GM19395 (cell line): ENCODE measurements at regions not wholly inside any gene's neighbourhood (a gene's known extent, or its start where the extent isn't known, plus 50 kb on each side); places are given as distances from the start of the nearest gene placed in this dataset.
"Not testable (repeated sequence)": the region's sequence is repeated elsewhere in the genome, so short reads cannot be mapped to it uniquely, and the experiment has no call there.

Experiments used
- ATAC-seq: cut with Tn5 transposase; IDR thresholded peaks from one replicate; pipeline ENCODE4 v1.9.1; 2021; ENCODE audit warnings: mild to moderate bottlenecking, moderate library complexity; ENCODE audit not compliant: unreplicated experiment

DNA sequence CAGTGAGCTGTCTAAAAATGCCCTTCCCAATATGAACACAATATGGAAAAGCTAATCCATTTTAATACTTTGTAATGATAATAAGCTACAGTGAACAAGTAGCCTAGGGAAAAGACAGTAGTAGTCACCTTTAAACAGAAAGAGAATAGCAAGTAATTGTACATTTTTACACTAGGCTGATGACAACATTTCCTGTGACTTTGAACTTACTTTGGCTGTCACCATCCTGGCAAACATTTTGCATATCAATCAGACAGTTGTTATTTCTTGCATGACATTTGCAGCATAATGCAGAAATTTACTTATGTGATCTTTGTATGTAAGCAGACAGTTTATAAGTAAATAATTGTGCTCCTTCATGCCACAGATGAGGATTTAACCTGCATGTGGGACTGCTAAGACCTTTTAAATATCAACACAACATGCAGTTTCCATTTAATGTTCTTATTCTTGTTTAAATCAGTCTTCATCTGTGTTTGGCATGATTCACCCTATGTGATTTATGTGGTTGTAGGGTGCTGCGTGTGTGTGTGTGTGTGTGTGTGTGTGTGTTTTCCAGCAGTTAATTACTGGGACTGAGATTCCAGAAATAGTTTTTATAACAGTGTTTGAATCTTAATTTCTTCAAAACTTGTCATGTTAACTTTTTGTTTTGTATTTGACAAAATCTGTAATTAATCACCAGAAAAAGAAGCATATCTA, 997.1 kb upstream of the ARRDC3 start:
- no peak for ATAC-seq

DNA sequence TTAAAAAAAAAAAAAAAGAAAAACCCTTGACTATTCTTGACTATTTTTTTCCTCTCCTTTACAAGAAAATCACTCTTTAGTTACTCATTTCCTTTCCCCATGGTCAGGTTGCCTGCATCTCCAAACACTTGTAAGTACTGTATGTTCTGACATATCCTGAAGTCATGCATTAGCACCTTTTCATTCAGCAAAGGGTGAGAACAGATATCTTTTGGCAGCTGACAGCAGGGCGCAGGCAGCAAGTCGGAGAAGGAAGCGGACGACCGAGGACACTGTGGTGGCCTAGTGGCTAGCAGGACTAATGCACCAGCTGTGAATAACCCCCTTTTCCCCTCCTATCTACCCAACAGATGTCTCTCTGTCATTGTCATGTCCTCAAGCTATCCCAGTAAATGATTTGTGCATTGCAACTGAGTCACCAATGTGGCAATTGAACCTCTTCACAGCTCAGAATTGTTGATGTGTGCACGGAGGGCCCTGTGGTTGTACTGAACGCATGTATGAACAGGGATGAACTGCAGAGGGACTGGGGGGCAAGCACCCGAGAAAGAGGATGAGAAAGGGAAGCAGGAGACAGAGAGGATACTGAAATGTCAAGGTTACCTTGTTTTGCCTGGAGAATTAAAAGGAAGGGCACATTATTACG, 996.0 kb upstream of the ARRDC3 start:
- ATAC-seq: no peak

DNA sequence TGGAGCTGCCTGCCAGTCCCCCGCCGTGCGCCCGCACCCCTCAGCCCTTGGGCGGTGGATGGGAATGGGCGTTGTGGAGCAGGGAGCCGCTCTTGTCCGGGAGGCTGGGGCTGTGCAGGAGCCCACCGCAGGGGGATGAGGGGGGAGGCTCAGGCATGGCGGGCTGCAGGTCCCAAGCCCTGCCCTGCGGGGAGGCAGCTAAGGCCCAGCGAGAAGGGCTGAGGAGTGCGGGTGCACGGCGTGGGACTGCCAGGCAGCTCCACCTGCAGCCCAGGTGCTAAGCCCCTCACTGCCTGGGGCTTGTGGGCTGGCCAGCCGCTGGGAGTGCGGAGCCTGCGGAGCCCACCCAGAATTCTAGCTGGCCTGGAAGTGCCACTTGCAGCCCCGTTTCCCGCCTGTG, 991.7 kb upstream of the ARRDC3 start:
- no peak for ATAC-seq

DNA sequence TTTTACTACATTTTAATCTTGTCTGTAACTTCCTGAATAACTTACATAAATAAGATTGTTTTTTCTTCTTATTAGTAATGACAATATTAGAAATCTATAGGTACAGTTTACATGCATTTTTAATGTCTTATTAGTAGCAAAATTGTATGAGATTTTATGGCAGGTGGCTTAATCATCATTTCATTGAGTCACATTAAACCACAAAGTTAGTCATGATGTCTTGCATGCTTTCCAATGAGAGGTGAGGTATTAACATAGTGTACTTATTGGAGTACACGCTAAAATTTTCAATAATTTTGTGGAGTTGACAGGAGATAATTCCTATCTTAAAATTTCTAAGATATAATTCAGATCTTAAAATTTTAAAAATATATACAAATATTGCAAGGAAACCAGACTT, 989.6 kb upstream of the ARRDC3 start:
- no peak for ATAC-seq

DNA sequence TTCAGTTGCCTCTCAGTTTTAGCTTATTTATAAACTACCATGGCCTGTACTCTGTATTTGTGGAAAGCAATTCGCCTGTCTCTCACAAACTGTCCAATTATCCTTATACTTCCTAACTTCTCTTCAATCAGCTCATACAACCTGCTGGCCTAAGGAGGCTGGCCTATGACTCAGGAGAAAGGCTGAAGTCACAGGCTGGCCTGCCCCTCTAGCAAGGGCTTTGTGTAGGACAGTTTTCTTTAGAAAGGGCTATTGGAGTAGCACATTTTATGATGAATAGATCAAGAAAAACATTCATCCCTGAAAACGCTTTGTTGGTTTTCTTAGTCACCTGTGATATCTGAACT, 988.7 kb upstream of the ARRDC3 start:
- ATAC-seq: no peak

DNA sequence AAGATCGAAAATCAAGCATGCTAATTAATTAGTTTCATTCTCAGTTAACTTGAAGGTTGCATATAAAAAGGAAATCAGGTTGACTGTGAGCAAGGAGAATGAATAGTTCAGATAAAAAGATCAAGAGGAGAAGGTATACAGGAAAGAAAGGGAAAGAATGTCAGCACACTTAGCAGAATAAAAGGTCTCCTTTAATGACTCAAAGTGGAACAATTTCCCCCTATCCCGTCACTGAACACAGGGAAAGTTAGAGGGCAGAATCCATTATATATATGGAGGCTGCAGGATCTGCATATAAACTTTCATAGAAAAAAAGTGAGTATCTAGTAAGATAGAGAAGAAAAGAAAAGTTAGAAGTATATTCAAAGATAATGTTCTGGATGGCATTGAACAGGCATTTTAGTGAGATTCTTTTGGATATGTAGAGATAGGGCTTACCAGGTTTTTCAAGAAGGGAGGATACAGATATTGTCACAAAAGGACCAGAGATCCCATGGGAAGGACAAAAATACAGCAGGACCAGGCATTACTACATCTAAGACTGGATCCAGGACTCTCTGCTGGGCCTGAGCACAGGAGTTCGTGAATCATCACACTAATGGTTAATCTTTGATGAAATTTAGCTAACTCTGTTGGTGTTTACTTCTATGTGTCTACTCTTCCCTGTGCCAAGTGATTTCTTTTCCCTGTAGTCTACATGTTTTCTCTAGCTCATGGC, 988.2 kb upstream of the ARRDC3 start:
- no peak for ATAC-seq

DNA sequence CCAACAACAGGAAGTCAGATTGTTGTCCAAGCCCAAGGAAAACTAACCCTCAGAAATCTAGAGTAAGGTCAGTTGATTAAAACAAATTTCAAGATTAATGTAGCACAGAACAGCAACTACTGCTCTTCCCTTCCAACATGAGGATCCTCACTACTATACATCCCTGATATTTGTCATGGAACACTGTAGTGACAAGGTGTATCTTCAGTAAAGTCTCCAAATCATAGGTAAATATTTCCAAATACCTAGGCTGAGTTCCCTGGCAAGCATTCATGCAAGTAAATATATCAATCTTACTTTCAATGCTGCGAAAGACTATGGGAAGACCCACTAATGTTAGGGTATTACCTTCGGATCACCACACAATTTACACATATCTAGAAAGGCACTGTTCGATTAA, 986.9 kb upstream of the ARRDC3 start:
- ATAC-seq: no peak

DNA sequence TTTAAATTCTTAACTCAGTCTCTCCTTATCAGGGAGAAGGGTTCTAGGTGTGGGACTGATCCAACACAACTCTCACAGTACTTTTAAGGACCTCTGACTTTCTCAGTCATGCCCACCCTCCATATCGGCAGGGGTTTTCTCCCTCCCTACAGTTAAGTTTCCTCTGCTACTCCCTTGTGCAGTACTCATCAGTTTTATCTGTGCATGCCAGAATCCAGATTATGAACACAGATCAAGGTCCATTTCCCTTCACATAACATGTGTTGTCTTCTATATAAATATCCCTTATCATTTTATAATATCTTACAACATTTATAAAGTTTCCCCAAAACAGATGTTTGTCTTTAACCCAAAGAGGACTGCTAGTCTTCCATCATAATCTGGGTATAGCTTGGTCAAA, 986.5 kb upstream of the ARRDC3 start:
- no peak for ATAC-seq

DNA sequence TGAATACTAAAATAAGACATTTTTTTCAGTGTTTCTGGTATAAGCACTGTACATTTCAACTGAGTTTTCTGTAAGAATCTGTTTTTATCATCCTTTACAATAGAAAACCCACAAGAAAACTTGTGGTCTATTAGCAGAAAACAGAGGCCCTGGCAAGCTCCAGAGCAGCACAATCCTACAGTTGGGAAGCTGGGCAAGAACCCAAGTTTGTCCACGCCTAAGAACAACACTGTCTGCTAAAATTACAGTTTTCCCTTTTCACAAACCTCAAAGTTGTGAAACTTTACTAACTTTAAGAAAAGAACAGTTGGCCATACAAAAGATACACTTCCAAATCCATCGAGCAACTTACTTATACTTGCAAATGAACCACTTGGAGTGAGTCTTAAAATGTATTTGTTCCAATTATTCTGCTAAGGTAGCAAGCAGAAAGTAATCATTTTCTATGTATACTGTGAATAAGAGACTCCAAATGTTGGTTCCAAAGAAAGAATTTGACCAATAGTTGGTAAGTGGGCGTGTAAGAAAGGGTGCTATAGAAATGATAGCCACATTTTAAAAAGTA, 982.0 kb upstream of the ARRDC3 start:
- ATAC-seq: no peak

DNA sequence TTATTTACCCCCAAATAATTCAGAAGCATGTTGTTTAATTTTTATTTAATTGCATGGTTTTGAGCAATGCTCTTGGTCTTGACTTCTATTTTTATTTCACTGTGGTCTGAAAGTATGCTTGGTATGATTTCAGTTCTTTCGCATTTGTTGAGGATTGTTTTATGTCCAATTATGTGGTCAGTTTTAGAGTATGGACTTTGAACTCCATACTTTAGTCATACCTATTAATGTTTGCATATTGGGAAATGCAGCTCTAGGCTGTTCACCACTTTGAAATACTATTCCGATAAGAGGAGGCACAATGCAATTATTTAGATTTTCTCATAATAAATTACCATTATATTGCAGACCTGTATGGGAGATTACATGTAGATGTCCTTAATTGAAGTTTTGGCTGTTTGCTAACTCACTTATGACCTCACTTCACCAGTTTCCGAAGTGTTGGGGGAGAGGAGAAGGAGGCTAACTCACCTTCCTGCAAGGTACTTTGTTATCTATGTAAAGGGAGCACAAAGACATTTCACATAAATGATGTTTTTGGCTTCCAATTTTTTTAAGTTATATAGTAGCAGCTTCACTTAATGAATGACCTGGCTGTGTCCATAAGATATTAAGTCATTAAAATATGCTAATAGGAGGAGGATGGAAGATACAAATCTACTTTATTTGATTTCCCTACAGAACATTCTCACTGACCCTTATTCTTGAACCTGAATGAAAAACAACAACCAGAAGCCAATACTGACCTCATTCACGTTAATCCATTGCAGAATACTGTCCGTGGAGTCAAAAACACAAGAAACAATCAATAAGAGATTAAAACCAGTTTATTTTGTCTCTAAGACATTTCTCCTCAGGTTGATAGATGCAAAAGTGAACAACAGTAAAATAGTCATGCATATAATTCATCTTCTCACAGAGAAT, 970.3 kb upstream of the ARRDC3 start:
- no peak for ATAC-seq

DNA sequence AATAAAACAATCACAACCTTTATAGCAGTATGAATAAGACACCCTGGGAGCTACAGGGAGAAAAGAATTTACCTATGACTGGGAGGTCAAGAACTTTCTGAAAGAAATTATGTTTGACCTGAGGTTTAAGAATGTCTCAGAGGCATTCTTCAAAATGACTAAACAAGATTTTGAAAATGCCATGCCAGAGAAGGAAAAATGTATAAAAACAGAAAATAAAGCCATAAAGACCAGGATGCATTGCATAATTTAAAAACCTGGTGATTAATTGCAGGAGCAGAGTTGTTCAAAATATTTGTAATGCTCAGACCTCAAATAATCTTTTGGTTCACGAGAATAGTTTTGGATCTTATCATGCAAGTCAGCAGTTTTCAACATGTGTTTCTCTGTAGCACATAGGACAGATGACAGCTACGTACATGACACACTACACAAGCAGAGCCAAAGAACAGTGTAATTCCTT, 954.7 kb upstream of the ARRDC3 start:
- no peak for ATAC-seq

DNA sequence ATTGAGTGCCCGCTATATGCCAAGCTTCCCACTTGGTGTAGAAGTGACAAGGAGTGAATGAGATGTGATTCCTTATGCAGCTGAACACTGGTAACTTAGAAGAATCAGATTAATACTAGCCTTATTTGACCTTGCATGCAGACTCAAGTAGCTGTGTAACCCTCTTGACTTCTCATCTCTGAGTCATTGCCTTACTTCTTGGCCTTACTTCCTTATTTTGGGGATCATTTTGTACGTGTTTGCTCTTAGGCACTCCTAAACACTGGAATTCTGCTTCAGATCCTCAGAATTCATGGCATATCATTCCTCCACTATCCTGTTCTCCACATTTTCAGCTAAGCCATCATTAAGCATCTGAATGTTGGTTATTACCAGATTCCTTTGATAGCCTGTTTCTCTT, 948.9 kb upstream of the ARRDC3 start:
- no peak for ATAC-seq

DNA sequence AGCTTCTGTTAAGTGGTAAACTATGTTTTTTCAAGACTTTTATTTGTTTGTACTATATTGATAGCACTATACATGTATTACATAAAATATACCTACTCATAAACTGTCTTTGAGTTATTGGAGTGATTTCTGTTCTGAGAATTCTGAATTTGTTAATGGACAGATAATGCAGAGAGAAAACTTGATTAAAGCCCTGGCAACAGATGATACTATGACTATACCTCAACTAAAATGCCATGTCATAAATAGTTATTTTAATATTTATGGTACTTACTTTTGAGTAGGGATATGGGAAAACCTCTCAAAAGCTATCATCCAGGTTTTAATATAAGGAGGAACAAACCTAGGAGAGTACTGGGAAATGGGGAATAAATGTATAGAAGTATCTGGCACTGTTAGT, 947.2 kb upstream of the ARRDC3 start:
- no peak for ATAC-seq

DNA sequence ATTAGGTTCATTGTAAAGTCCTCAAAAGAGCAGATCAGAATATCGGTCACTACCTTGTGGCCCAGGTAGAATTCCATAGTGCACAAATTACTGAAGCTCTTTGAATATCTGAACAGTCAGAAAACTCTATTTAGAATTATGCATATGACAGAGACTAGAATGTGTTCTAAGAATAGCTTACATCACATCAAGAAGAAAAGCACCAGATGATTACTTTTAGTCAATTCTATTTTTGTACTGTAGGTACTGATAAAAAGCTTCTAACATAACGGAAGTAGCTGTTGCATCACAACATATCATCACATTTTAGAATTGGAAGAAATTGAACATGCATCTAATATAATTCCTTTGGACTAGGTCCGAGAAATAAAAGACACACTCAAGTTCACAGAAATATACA, 946.6 kb upstream of the ARRDC3 start:
- no peak for ATAC-seq

DNA sequence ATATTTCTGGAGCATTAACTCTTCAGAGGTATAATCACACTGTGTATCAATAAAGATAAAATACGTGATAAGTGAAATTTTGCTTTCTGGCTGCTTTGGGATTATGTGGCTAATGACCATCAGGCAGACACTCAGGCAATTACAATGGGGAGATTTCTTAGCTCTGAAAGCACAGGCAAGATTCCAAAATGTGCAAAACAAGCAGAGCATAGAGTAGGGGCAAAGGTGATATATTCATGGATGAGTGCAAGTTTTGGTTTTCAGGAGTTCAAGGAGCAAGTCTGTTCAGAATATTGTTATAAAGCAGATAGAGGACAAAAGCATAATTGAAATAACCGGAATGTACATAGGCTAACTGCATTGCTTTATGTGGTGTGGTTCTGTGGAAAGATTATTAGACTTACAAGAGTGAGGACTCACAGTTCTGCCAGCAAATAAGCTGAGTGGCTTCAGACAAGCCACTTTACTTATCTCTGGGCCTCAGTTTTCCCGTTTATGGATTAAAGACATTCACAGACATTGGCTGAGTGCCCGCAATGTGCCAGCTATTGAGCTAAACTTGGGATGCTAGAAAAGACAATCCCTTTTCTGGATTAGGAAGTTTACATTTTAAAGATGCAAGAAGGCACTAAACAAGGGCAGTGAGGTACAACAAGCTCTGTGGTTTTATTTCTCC, 945.6 kb upstream of the ARRDC3 start:
- ATAC-seq: no peak

DNA sequence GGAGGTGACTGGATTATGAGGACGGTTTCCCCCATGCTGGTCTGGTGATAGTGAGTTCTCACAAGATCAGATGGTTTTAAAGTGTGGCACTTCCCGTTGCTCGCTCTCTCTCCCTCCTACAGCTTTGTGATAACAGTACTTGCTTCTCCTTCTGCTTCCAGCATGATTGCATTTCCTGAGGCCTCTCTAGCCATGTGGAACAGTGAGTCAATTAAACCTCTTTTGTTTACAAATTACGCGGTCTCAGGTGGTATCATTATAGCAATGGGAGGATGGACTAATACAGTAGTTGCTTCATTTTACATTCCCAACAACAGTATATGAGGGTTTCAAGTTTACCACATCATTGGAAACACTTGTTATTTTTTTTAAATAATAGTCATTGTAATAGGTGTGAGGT, 937.3 kb upstream of the ARRDC3 start:
- no peak for ATAC-seq

DNA sequence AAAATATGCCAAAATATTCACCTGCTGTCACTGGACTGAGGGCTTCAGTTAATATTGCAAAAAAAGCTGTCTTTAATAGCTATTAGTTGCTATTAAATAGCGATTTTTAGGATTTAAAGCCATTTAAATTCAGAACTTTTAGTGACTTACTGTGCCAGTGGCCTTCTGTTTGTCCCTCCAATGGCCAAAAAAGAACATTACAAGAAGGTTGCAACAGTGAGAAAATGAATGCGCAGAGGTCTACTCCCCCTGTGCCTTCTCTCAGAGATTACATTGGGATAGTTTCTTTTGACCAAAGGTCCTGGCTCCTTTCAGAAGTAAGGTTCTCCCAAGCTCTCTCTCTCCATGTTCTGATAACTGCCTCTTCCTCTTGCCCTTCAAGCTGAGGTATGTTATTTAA, 930.3 kb upstream of the ARRDC3 start:
- ATAC-seq: no peak

DNA sequence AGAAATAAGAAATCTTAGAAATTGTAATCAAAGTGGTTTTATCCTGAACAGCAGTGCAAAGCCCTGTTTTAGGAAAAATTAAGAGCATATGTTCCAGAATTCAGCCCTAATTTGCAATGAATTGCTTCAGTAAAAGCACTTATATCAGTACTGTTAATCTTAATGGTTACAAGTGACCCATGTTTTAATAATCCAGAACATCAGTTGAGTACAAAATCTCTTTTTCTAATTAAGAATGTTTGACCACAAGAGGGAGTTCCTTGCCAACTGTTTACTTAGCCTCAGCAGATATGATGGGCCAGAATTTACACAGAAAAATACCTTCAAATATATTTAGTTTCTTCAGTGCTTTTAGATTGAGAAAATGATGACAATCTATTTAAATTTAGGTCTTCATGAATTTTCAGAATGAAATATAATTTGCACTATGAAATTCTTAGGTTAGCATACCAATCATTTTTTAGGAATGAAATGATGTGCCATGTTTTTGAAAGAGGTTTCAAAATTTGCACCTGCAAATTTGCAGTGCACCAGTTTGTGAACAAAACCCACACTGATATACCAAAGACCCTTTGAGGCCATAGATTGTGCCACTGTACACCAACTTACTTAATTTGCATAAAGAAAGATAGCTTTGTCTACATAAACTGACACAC, 926.3 kb upstream of the ARRDC3 start:
- no peak for ATAC-seq

DNA sequence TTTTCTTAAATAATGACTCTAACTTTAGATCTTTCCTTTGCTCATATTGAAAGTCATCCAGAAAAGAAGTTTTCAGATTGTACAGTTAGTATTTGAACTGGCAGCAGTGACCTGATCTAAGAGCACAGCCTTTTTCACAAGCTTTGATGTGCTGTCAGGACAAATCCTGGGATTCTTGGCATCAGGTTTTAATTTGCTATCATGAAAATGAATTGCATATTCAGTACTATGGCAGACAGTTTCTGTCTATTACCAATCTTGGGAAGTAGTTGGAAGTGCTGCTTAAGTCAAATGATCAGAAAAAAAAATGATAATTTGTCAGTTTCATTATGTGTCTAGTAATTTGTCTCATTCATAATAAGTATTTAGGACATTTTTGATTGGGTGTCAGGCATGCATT, 925.6 kb upstream of the ARRDC3 start:
- no peak for ATAC-seq

DNA sequence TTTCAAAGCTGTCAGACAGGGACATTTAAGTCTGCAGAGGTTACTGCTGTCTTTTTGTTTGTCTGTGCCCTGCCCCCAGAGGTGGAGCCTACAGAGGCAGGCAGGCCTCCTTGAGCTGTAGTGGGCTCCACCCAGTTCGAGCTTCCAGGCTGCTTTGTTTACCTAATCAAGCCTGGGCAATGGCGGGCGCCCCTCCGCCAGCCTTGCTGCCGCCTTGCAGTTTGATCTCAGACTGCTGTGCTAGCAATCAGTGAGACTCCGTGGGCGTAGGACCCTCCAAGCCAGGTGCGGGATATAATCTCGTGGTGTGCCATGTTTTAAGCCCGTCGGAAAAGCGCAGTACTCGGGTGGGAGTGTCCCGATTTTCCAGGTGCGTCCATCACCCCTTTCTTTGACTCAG, 919.2 kb upstream of the ARRDC3 start:
- not testable (repeated sequence) for ATAC-seq
